ENCODE measurements at regions not wholly inside any gene's neighbourhood (a gene's known extent, or its start where the extent isn't known, plus 50 kb on each side); places are given as distances from the start of the nearest gene placed in this dataset.
"Not testable (repeated sequence)": the region's sequence is repeated elsewhere in the genome, so short reads cannot be mapped to it uniquely, and the experiment has no call there.

- Mint-ChIP-seq H3K27me3 (no peaks in the 10 kb centered on the region), H3K9me3 (ENCODE audit: insufficient read depth) (peaks cover 22% of the 10 kb centered on the region), H3K4me1 (no peaks in the 10 kb centered on the region), H3K27ac (no peak overlapping the region), H3K4me3 (no peak overlapping the region)
- no peaks in the 10 kb centered on the region for H3K4me1 ChIP-seq (ENCODE audit: control insufficient read depth in 2 of 2, insufficient read depth in 2 of 2, low read length in 2 of 2)
- intact Hi-C loops (cut with micrococcal nuclease), result no loop called here
- no peak overlapping the region for H3K4me3 ChIP-seq (ENCODE audit: control extremely low read depth in 1 of 5, extremely low read depth in 1 of 5, insufficient read depth in 1 of 5, low read depth in 2 of 5, low read length in 4 of 5)
- ChIA-PET POLR2A (no interaction called here), CTCF (no interaction called here)
- no peaks in the 10 kb centered on the region for H3K27me3 ChIP-seq (replicated peaks in 1 of 4; ENCODE audit: control extremely low read depth in 1 of 4, control insufficient read depth in 3 of 4, insufficient read depth in 4 of 4, low read length in 3 of 4)
- WGBS (ENCODE audit: insufficient coverage), result 75% methylated on average over 3 of the region's 4 CpGs
- peaks cover 0 to 9% (median 1%) of the 10 kb centered on the region in 3 donors for H3K9me3 ChIP-seq (ENCODE audit: control extremely low read depth in 1 of 3, control insufficient read depth in 2 of 3, insufficient read depth in 1 of 3, low read length in 2 of 3)
- H4K20me1 ChIP-seq (ENCODE audit: control insufficient read depth, insufficient read depth, low read length, poor library complexity, severe bottlenecking), result no peaks in the 10 kb centered on the region
- no peaks in the 10 kb centered on the region for H3K79me2 ChIP-seq (ENCODE audit: control insufficient read depth, insufficient read depth, low read length)
- TF ChIP-seq EZH2 (IDR thresholded peaks at IDR 0.05; ENCODE audit: borderline replicate concordance, insufficient read depth, low read depth, low read length, poor library complexity, severe bottlenecking), result no peak
- no peak for TF ChIP-seq CTCF (IDR thresholded peaks at IDR 0.05)
- no peak for ATAC-seq (ENCODE audit: low read depth)
- no peak overlapping the region for H2AFZ ChIP-seq (ENCODE audit: insufficient read depth, low read depth, low read length, poor library complexity, severe bottlenecking)
- H3K36me3 ChIP-seq (replicated peaks in 1 of 2; ENCODE audit: control extremely low read depth in 1 of 2, control insufficient read depth in 1 of 2, extremely low read depth in 1 of 2, insufficient read depth in 2 of 2, low read length in 1 of 2), result no peaks in the 10 kb centered on the region
- H3K9ac ChIP-seq (ENCODE audit: low read length), result no peak overlapping the region
- no peak for DNase-seq
- no peak overlapping the region for H3K27ac ChIP-seq (ENCODE audit: low read length in 2 of 2)
- no peak overlapping the region for H3K4me2 ChIP-seq (replicated peaks; ENCODE audit: low read depth, low read length, poor library complexity, severe bottlenecking)
These were observed 673.2 kb upstream of the BCHE start for GRCh38 chr3:166510382-166510781.

- H3K4me1 ChIP-seq (ENCODE audit: control insufficient read depth in 2 of 2, insufficient read depth in 2 of 2, low read length in 2 of 2); DNase-seq; H3K9me3 ChIP-seq (ENCODE audit: control extremely low read depth in 1 of 3, control insufficient read depth in 2 of 3, insufficient read depth in 1 of 3, low read length in 2 of 3); H3K79me2 ChIP-seq (ENCODE audit: control insufficient read depth, insufficient read depth, low read length); H3K27me3 ChIP-seq (replicated peaks in 1 of 4; ENCODE audit: control extremely low read depth in 1 of 4, control insufficient read depth in 3 of 4, insufficient read depth in 4 of 4, low read length in 3 of 4); CTCF ChIA-PET; H3K4me2 ChIP-seq (replicated peaks; ENCODE audit: low read depth, low read length, poor library complexity, severe bottlenecking); intact Hi-C loops (cut with micrococcal nuclease); H4K20me1 ChIP-seq (ENCODE audit: control insufficient read depth, insufficient read depth, low read length, poor library complexity, severe bottlenecking); H3K4me3 Mint-ChIP-seq; H3K9ac ChIP-seq (ENCODE audit: low read length); H3K4me1 Mint-ChIP-seq; POLR2A ChIA-PET; H3K27me3 Mint-ChIP-seq; H3K27ac ChIP-seq (ENCODE audit: low read length in 2 of 2); H3K27ac Mint-ChIP-seq; H2AFZ ChIP-seq (ENCODE audit: insufficient read depth, low read depth, low read length, poor library complexity, severe bottlenecking); H3K36me3 ChIP-seq (replicated peaks in 1 of 2; ENCODE audit: control extremely low read depth in 1 of 2, control insufficient read depth in 1 of 2, extremely low read depth in 1 of 2, insufficient read depth in 2 of 2, low read length in 1 of 2); H3K9me3 Mint-ChIP-seq (ENCODE audit: insufficient read depth); H3K4me3 ChIP-seq (ENCODE audit: control extremely low read depth in 1 of 5, extremely low read depth in 1 of 5, insufficient read depth in 1 of 5, low read depth in 2 of 5, low read length in 4 of 5); ATAC-seq (ENCODE audit: low read depth): not testable (repeated sequence)
- WGBS (ENCODE audit: insufficient coverage), result 84% methylated on average over 2 of the region's 2 CpGs
These were observed 663.2 kb upstream of the BCHE start for GRCh38 chr3:166500420-166500819.
